LNCaP clone FGC (cell line): ENCODE measurements at regions not wholly inside any gene's neighbourhood (a gene's known extent, or its start where the extent isn't known, plus 50 kb on each side); places are given as distances from the start of the nearest gene placed in this dataset.

ENCODE experiments used
- DNase-seq: peaks from one replicate; pipeline ENCODE4 v3.0.0-alpha.2; 2011; ENCODE audit warnings: low read depth
- H3K4me3 ChIP-seq: 2 replicates; pipeline ENCODE4 v1.5.1; 2011; ENCODE audit warnings: mild to moderate bottlenecking, low read depth, low read length, control low read depth
- CTCF ChIP-seq: IDR thresholded peaks from 2 replicates; pipeline ENCODE4 v1.5.1; 2012; ENCODE audit warnings: mild to moderate bottlenecking; ENCODE audit not compliant: control insufficient read depth, insufficient read depth; ENCODE audit errors: extremely low read depth

GRCh38 chr3:35223632-35224394 lies 415.5 kb upstream of the ARPP21 start:
- H3K4me3 ChIP-seq = no peak overlapping the region
- no peak for DNase-seq
- TF ChIP-seq CTCF = no peak

- no peak overlapping the region for H3K4me3 ChIP-seq
- DNase-seq = no peak
- TF ChIP-seq CTCF = no peak
These were observed 414.6 kb upstream of the ARPP21 start for GRCh38 chr3:35224565-35225295.

GRCh38 chr3:35241236-35241635 lies 398.1 kb upstream of the ARPP21 start:
- no peak for TF ChIP-seq CTCF
- H3K4me3 ChIP-seq = no peak overlapping the region
- no peak for DNase-seq

GRCh38 chr3:35254917-35255316 lies 384.4 kb upstream of the ARPP21 start:
- TF ChIP-seq CTCF = no peak
- no peak for DNase-seq
- H3K4me3 ChIP-seq = no peak overlapping the region

GRCh38 chr3:35257641-35258040 lies 381.7 kb upstream of the ARPP21 start:
- DNase-seq = peak; percentile 33
- no peak for TF ChIP-seq CTCF
- H3K4me3 ChIP-seq = no peak overlapping the region

- TF ChIP-seq CTCF = no peak
- H3K4me3 ChIP-seq = no peak overlapping the region
- no peak for DNase-seq
These were observed 376.9 kb upstream of the ARPP21 start for GRCh38 chr3:35262406-35262805.
